ENCODE measurements at regions not wholly inside any gene's neighbourhood (a gene's known extent, or its start where the extent isn't known, plus 50 kb on each side); places are given as distances from the start of the nearest gene placed in this dataset.

DNA sequence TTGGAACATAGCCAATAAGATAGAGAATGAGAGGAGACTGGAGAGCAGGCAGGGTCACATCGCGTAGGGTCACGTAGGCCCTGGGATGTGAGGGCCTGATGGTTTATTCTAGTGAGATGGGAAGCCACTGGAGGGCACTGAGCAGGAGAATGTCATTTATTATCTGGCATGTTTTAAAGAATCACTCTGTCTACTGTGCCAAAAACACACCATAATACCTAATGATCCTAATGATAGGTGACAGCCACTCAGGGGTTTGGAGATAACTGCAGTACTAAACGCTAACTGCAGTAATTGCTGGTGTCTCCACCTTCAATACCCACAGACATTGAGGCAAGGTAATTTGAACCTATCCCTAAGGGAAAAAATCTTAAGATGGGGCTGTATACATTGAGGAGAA lies 185.4 kb downstream of the TTLL7 start:
- Histone ChIP-seq H3K27me3 (ENCODE audit: control insufficient read depth in 2 of 2, insufficient read depth in 1 of 2, low read length in 1 of 2) (no peaks in the 10 kb centered on the region), H3K36me3 (ENCODE audit: control insufficient read depth in 2 of 2, insufficient read depth in 2 of 2, low read length in 1 of 2) (no peaks in the 10 kb centered on the region), H3K4me3 (ENCODE audit: low read length in 2 of 2) (no peak overlapping the region), H3K9me3 (ENCODE audit: control insufficient read depth in 2 of 2, insufficient read depth in 1 of 2, low read length in 1 of 2) (no peaks in the 10 kb centered on the region), H3K4me1 (ENCODE audit: control insufficient read depth in 2 of 2, insufficient read depth in 2 of 2, low read length in 2 of 2) (no peaks in the 10 kb centered on the region), H3K27ac (ENCODE audit: low read depth in 1 of 2, low read length in 1 of 2) (no peak overlapping the region)
- WGBS: 98% methylated on average over 4 of the region's 4 CpGs
- no peak for DNase-seq (ENCODE audit: low read depth in 6 of 9, low spot score in 9 of 9)

- H3K27me3 ChIP-seq (ENCODE audit: control insufficient read depth in 2 of 2, insufficient read depth in 1 of 2, low read length in 1 of 2): no peaks in the 10 kb centered on the region
- no peaks in the 10 kb centered on the region for H3K4me1 ChIP-seq (ENCODE audit: control insufficient read depth in 2 of 2, insufficient read depth in 2 of 2, low read length in 2 of 2)
- WGBS: 95% methylated on average over 4 of the region's 4 CpGs
These were observed 188.8 kb downstream of the TTLL7 start for GRCh38 chr1:83810144-83810543.

GRCh38 chr1:83808536-83808935 lies 190.4 kb downstream of the TTLL7 start:
- H3K4me1 ChIP-seq (ENCODE audit: control insufficient read depth in 2 of 2, insufficient read depth in 2 of 2, low read length in 2 of 2): no peaks in the 10 kb centered on the region
- no peak for DNase-seq (ENCODE audit: low read depth in 6 of 9, low spot score in 9 of 9)
- no peaks in the 10 kb centered on the region for H3K9me3 ChIP-seq (ENCODE audit: control insufficient read depth in 2 of 2, insufficient read depth in 1 of 2, low read length in 1 of 2)
- no peak overlapping the region for H3K4me3 ChIP-seq (ENCODE audit: low read length in 2 of 2)
- no peak overlapping the region for H3K27ac ChIP-seq (ENCODE audit: low read depth in 1 of 2, low read length in 1 of 2)
- H3K27me3 ChIP-seq (ENCODE audit: control insufficient read depth in 2 of 2, insufficient read depth in 1 of 2, low read length in 1 of 2): no peaks in the 10 kb centered on the region
- no peaks in the 10 kb centered on the region for H3K36me3 ChIP-seq (ENCODE audit: control insufficient read depth in 2 of 2, insufficient read depth in 2 of 2, low read length in 1 of 2)

More at GRCh38 chr1:83810144-83810543, 188.8 kb downstream of the TTLL7 start:
- H3K27ac ChIP-seq (ENCODE audit: low read depth in 1 of 2, low read length in 1 of 2): no peak overlapping the region
- no peak for DNase-seq (ENCODE audit: low read depth in 6 of 9, low spot score in 9 of 9)
- no peaks in the 10 kb centered on the region for H3K9me3 ChIP-seq (ENCODE audit: control insufficient read depth in 2 of 2, insufficient read depth in 1 of 2, low read length in 1 of 2)
- H3K4me3 ChIP-seq (ENCODE audit: low read length in 2 of 2): no peak overlapping the region
- H3K36me3 ChIP-seq (ENCODE audit: control insufficient read depth in 2 of 2, insufficient read depth in 2 of 2, low read length in 1 of 2): no peaks in the 10 kb centered on the region

- no peak overlapping the region for H3K4me3 ChIP-seq (ENCODE audit: low read length in 2 of 2)
- no peak for DNase-seq (ENCODE audit: low read depth in 6 of 9, low spot score in 9 of 9)
- H3K9me3 ChIP-seq (ENCODE audit: control insufficient read depth in 2 of 2, insufficient read depth in 1 of 2, low read length in 1 of 2): no peaks in the 10 kb centered on the region
- 98% methylated on average over 3 of the region's 3 CpGs for WGBS
- no peak overlapping the region for H3K27ac ChIP-seq (ENCODE audit: low read depth in 1 of 2, low read length in 1 of 2)
- no peaks in the 10 kb centered on the region for H3K27me3 ChIP-seq (ENCODE audit: control insufficient read depth in 2 of 2, insufficient read depth in 1 of 2, low read length in 1 of 2)
- H3K4me1 ChIP-seq (ENCODE audit: control insufficient read depth in 2 of 2, insufficient read depth in 2 of 2, low read length in 2 of 2): no peaks in the 10 kb centered on the region
- no peaks in the 10 kb centered on the region for H3K36me3 ChIP-seq (ENCODE audit: control insufficient read depth in 2 of 2, insufficient read depth in 2 of 2, low read length in 1 of 2)
These were observed 191.1 kb downstream of the TTLL7 start for GRCh38 chr1:83807821-83808220.

DNA sequence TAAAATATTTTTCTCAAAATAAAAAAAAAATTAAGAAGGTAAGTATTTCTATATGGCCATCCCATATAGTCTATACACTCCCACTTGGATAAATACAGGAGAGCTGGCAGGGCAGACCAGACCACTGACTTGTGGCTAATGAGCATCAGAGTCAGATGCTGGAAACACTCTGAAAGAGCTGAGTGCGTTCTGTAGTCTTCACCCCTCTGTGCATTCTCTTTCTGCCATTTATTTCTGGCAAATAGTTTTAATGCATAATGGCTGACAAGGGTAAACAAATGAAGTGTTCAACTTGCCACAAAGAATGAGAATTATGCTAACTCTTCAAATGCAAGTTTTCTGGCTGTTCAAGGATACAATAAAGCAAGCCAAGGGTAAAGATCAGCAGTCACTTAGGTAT lies 191.7 kb downstream of the TTLL7 start:
- no peaks in the 10 kb centered on the region for H3K4me1 ChIP-seq (ENCODE audit: control insufficient read depth in 2 of 2, insufficient read depth in 2 of 2, low read length in 2 of 2)
- no peaks in the 10 kb centered on the region for H3K36me3 ChIP-seq (ENCODE audit: control insufficient read depth in 2 of 2, insufficient read depth in 2 of 2, low read length in 1 of 2)
- no peak overlapping the region for H3K27ac ChIP-seq (ENCODE audit: low read depth in 1 of 2, low read length in 1 of 2)
- H3K9me3 ChIP-seq (ENCODE audit: control insufficient read depth in 2 of 2, insufficient read depth in 1 of 2, low read length in 1 of 2): no peaks in the 10 kb centered on the region
- DNase-seq (ENCODE audit: low read depth in 6 of 9, low spot score in 9 of 9): no peak
- 97% methylated on average over 1 of the region's 1 CpG for WGBS
- H3K4me3 ChIP-seq (ENCODE audit: low read length in 2 of 2): no peak overlapping the region
- H3K27me3 ChIP-seq (ENCODE audit: control insufficient read depth in 2 of 2, insufficient read depth in 1 of 2, low read length in 1 of 2): no peaks in the 10 kb centered on the region

DNA sequence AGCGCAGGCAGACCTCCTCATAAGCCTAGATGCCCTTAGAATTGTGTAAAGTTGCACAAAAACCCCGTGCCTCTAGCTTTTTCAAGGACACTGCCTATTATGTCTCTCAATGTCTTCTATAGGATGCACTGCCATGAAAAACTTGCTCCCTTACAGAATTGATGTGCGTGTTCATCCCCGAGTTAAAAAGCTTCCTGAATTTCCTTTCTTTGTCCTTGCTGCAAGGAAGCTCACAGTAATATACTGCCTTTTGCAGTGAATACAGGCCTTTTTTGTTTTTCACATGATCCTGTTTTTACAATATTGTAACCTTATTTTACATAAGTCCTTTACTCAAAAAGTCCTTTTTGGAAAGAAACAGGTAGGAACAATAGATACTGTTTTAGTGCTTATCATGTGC lies 193.0 kb downstream of the TTLL7 start:
- Histone ChIP-seq H3K4me1 (ENCODE audit: control insufficient read depth in 2 of 2, insufficient read depth in 2 of 2, low read length in 2 of 2) (no peaks in the 10 kb centered on the region), H3K36me3 (ENCODE audit: control insufficient read depth in 2 of 2, insufficient read depth in 2 of 2, low read length in 1 of 2) (no peaks in the 10 kb centered on the region), H3K27me3 (ENCODE audit: control insufficient read depth in 2 of 2, insufficient read depth in 1 of 2, low read length in 1 of 2) (no peaks in the 10 kb centered on the region), H3K4me3 (ENCODE audit: low read length in 2 of 2) (no peak overlapping the region), H3K9me3 (ENCODE audit: control insufficient read depth in 2 of 2, insufficient read depth in 1 of 2, low read length in 1 of 2) (no peaks in the 10 kb centered on the region), H3K27ac (ENCODE audit: low read depth in 1 of 2, low read length in 1 of 2) (no peak overlapping the region)
- DNase-seq (ENCODE audit: low read depth in 6 of 9, low spot score in 9 of 9): no peak
- WGBS: 97% methylated on average over 4 of the region's 4 CpGs

DNA sequence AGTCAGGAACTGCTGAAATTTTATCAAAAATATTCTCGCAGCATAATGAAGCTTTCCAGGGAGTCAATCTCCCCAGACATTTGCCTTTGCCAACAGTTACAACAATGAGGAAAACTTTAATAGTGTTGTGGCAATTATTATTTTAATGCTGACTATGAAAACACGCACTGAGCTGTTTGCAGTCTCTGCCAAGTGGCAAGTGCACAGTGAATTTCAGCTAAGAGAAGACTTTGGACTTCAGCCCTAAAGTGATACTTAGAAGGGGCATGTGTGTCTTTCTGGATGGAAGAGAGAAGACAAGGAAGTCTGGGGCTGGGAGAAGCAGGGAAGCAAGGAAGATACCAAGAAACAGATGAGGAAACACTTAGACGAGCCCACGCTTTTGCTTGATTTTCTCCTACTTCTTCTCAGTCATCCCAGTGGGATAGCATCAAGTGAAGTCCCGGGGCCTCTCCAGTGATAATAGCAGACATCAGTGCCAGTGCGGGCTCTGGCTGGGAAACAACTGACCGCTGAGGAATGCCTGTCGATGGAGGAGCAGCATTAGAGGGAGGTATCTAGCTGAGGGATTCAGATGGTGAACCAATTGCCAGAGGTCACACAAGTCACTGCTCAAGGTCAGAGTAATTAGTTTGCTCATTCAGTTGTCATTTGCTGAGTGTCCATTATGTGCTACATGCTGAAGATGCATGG lies 196.3 kb downstream of the TTLL7 start:
- no peak overlapping the region for H3K27ac ChIP-seq (ENCODE audit: low read depth in 1 of 2, low read length in 1 of 2)
- H3K27me3 ChIP-seq (ENCODE audit: control insufficient read depth in 2 of 2, insufficient read depth in 1 of 2, low read length in 1 of 2): no peaks in the 10 kb centered on the region
- H3K9me3 ChIP-seq (ENCODE audit: control insufficient read depth in 2 of 2, insufficient read depth in 1 of 2, low read length in 1 of 2): no peaks in the 10 kb centered on the region
- DNase-seq (ENCODE audit: low read depth in 6 of 9, low spot score in 9 of 9): no peak
- H3K4me1 ChIP-seq (ENCODE audit: control insufficient read depth in 2 of 2, insufficient read depth in 2 of 2, low read length in 2 of 2): no peaks in the 10 kb centered on the region
- H3K4me3 ChIP-seq (ENCODE audit: low read length in 2 of 2): no peak overlapping the region
- 84% methylated on average over 8 of the region's 8 CpGs for WGBS
- no peaks in the 10 kb centered on the region for H3K36me3 ChIP-seq (ENCODE audit: control insufficient read depth in 2 of 2, insufficient read depth in 2 of 2, low read length in 1 of 2)

- Histone ChIP-seq H3K27ac (ENCODE audit: low read depth in 1 of 2, low read length in 1 of 2) (no peak overlapping the region), H3K36me3 (ENCODE audit: control insufficient read depth in 2 of 2, insufficient read depth in 2 of 2, low read length in 1 of 2) (no peaks in the 10 kb centered on the region), H3K27me3 (ENCODE audit: control insufficient read depth in 2 of 2, insufficient read depth in 1 of 2, low read length in 1 of 2) (no peaks in the 10 kb centered on the region), H3K4me1 (ENCODE audit: control insufficient read depth in 2 of 2, insufficient read depth in 2 of 2, low read length in 2 of 2) (no peaks in the 10 kb centered on the region), H3K9me3 (ENCODE audit: control insufficient read depth in 2 of 2, insufficient read depth in 1 of 2, low read length in 1 of 2) (no peaks in the 10 kb centered on the region), H3K4me3 (ENCODE audit: low read length in 2 of 2) (no peak overlapping the region)
- WGBS: 94% methylated on average over 3 of the region's 3 CpGs
- DNase-seq (ENCODE audit: low read depth in 6 of 9, low spot score in 9 of 9): no peak
These were observed 196.9 kb downstream of the TTLL7 start for GRCh38 chr1:83802023-83802422.

DNA sequence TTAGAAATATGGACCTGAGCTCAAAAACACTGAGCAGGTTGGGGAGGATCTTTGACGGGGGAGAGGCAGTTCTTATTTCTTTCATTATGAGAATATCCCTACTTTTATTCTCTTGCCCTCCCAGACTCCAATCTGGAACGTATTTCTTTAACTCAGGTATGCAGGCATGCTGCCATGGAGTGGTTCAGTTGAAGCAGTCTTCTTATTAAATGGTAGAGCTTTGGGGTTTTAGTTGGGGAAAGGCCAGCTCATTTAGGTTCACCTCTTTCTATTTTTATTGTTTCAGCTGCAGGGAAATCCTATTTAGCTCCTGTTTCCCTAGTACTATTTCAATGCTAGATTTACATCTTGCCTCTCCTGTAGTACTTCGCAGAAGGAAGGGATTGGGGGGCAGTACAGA lies 198.9 kb downstream of the TTLL7 start:
- 96% methylated on average over 3 of the region's 3 CpGs for WGBS
- Histone ChIP-seq H3K27ac (ENCODE audit: low read depth in 1 of 2, low read length in 1 of 2) (no peak overlapping the region), H3K9me3 (ENCODE audit: control insufficient read depth in 2 of 2, insufficient read depth in 1 of 2, low read length in 1 of 2) (no peaks in the 10 kb centered on the region), H3K27me3 (ENCODE audit: control insufficient read depth in 2 of 2, insufficient read depth in 1 of 2, low read length in 1 of 2) (no peaks in the 10 kb centered on the region), H3K4me1 (ENCODE audit: control insufficient read depth in 2 of 2, insufficient read depth in 2 of 2, low read length in 2 of 2) (no peaks in the 10 kb centered on the region), H3K36me3 (ENCODE audit: control insufficient read depth in 2 of 2, insufficient read depth in 2 of 2, low read length in 1 of 2) (no peaks in the 10 kb centered on the region), H3K4me3 (ENCODE audit: low read length in 2 of 2) (no peak overlapping the region)
- no peak for DNase-seq (ENCODE audit: low read depth in 6 of 9, low spot score in 9 of 9)

DNA sequence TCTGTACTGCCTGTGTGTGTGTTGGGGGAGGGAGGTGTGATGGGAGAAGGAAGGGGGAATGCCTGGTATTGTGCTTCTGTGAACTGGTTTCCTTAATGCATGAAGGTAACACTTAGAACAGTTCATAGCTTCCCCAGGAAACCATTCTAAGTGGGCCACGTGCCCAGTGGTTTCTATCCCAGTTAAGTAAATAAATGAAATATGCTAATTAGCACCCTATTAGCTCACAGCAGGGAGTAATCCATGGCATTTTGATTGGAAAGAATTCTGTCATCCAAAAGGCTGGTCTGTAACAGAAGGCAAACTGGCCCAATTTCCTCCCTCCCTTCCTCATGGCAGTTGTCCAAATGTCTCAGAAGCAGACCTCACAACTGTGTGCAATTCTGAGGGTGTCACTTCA lies 199.3 kb downstream of the TTLL7 start:
- H3K36me3 ChIP-seq (ENCODE audit: control insufficient read depth in 2 of 2, insufficient read depth in 2 of 2, low read length in 1 of 2): no peaks in the 10 kb centered on the region
- no peaks in the 10 kb centered on the region for H3K9me3 ChIP-seq (ENCODE audit: control insufficient read depth in 2 of 2, insufficient read depth in 1 of 2, low read length in 1 of 2)
- H3K27ac ChIP-seq (ENCODE audit: low read depth in 1 of 2, low read length in 1 of 2): no peak overlapping the region
- DNase-seq (ENCODE audit: low read depth in 6 of 9, low spot score in 9 of 9): no peak
- no peaks in the 10 kb centered on the region for H3K4me1 ChIP-seq (ENCODE audit: control insufficient read depth in 2 of 2, insufficient read depth in 2 of 2, low read length in 2 of 2)
- H3K27me3 ChIP-seq (ENCODE audit: control insufficient read depth in 2 of 2, insufficient read depth in 1 of 2, low read length in 1 of 2): no peaks in the 10 kb centered on the region
- H3K4me3 ChIP-seq (ENCODE audit: low read length in 2 of 2): no peak overlapping the region
- WGBS: 31% methylated on average over 1 of the region's 1 CpG
